IMR-90 (cell line): ENCODE measurements at regions not wholly inside any gene's neighbourhood (a gene's known extent, or its start where the extent isn't known, plus 50 kb on each side); places are given as distances from the start of the nearest gene placed in this dataset.

Source experiments
- ATAC-seq: fragments of 200-7000 bp; cut with Tn5 transposase; 2 replicates; pipeline ENCODE4 v1.9.1; 2020; ENCODE audit warnings: low read depth, mild to moderate bottlenecking, moderate library complexity
- BruUV-seq: library from RNA; stranded (reverse); fragments of 400-500 nt; replicated peaks from 2 replicates; lab custom pipeline; 2021; lab: Mats Ljungman, UMichigan
- CTCF ChIA-PET: fragments of 300-600 bp; formaldehyde crosslinking; extraction: SDS; loops from one replicate; lab custom pipeline; 2021; ENCODE audit warnings: antibody characterized with exemption; lab: Yijun Ruan, JAX
- POLR2A ChIA-PET: fragments of 300-600 bp; sonication (Branson Sonifier 250); formaldehyde crosslinking; loops from one replicate; lab custom pipeline; 2022; ENCODE audit warnings: antibody characterized with exemption; ENCODE audit not compliant: unreplicated experiment; lab: Charles Lee
- DNase-seq: peaks from one replicate; pipeline ENCODE4 v3.0.0; 2013
- H2AFZ ChIP-seq: replicated peaks from 2 replicates; pipeline ENCODE3; 2013; ENCODE audit warnings: low read length, mild to moderate bottlenecking; ENCODE audit not compliant: poor library complexity
- H2AK5ac ChIP-seq: 2 replicates; pipeline ENCODE4 v1.6.1; 2013; ENCODE audit warnings: low read depth, low read length, inconsistent platforms
- H2AK9ac ChIP-seq: replicated peaks from 2 replicates; pipeline ENCODE3; 2013; ENCODE audit warnings: mild to moderate bottlenecking, low read depth, low read length, moderate library complexity; ENCODE audit not compliant: poor library complexity
- H2BK120ac ChIP-seq: 2 replicates; pipeline ENCODE4 v1.6.1; 2013; ENCODE audit warnings: low read depth, low read length, inconsistent platforms
- H2BK15ac ChIP-seq: 3 replicates; pipeline ENCODE4 v1.6.1; 2013; ENCODE audit warnings: low read depth, low read length, inconsistent platforms
- H2BK20ac ChIP-seq: 2 replicates; pipeline ENCODE4 v1.6.1; 2013; ENCODE audit warnings: low read depth, mild to moderate bottlenecking, inconsistent platforms, low read length, moderate library complexity
- H2BK5ac ChIP-seq: 2 replicates; pipeline ENCODE4 v1.6.1; 2013; ENCODE audit warnings: mild to moderate bottlenecking, low read depth, low read length, inconsistent platforms; ENCODE audit not compliant: poor library complexity, severe bottlenecking
- H3K14ac ChIP-seq: replicated peaks from 2 replicates; pipeline ENCODE4 v1.6.1; 2013; ENCODE audit warnings: low read depth, low read length, inconsistent platforms
- H3K18ac ChIP-seq: 2 replicates; pipeline ENCODE4 v1.6.1; 2013; ENCODE audit warnings: low read depth, low read length, control low read depth
- H3K23ac ChIP-seq: 2 replicates; pipeline ENCODE4 v1.6.1; 2013; ENCODE audit warnings: low read depth, low read length, inconsistent platforms
- H3K27ac ChIP-seq: 2 replicates; pipeline ENCODE4 v1.5.1; 2013; ENCODE audit warnings: mild to moderate bottlenecking, control low read depth, low read length; ENCODE audit not compliant: insufficient read depth
- H3K27me3 ChIP-seq: 2 replicates; pipeline ENCODE4 v1.6.1; 2013; ENCODE audit warnings: low read length; ENCODE audit not compliant: control insufficient read depth, insufficient read depth
- H3K36me3 ChIP-seq: 2 replicates; pipeline ENCODE4 v1.6.1; 2013; ENCODE audit warnings: low read length, mixed read lengths; ENCODE audit not compliant: control insufficient read depth, insufficient read depth
- H3K4ac ChIP-seq: 2 replicates; pipeline ENCODE4 v1.6.1; 2013; ENCODE audit warnings: low read depth, low read length, inconsistent platforms
- H3K4me1 ChIP-seq: 2 replicates; pipeline ENCODE4 v1.6.1; 2013; ENCODE audit warnings: low read length, mixed read lengths; ENCODE audit not compliant: control insufficient read depth, insufficient read depth
- H3K4me2 ChIP-seq: 2 replicates; pipeline ENCODE4 v1.6.1; 2013; ENCODE audit warnings: low read depth, mild to moderate bottlenecking, control low read depth, low read length, moderate library complexity
- H3K4me3 ChIP-seq: 2 replicates; pipeline ENCODE4 v1.5.1; 2013; ENCODE audit warnings: low read depth, mild to moderate bottlenecking, control low read depth, low read length, moderate library complexity; ENCODE audit not compliant: insufficient read depth
- H3K56ac ChIP-seq: 2 replicates; pipeline ENCODE4 v1.6.1; 2013; ENCODE audit warnings: low read length, inconsistent platforms; ENCODE audit not compliant: insufficient read depth; ENCODE audit errors: extremely low read depth
- H3K79me1 ChIP-seq, 2 experiments: 2 replicates each; pipeline ENCODE4 v1.6.1; 2013; ENCODE audit warnings: low read length in 2 of 2, inconsistent platforms in 1 of 2, low read depth in 1 of 2
- H3K9ac ChIP-seq: 2 replicates; pipeline ENCODE4 v1.6.1; 2013; ENCODE audit warnings: low read depth, low read length, control low read depth
- H3K9me1 ChIP-seq: 2 replicates; pipeline ENCODE4 v1.6.1; 2013; ENCODE audit warnings: low read length, inconsistent platforms; ENCODE audit not compliant: insufficient read depth
- H3K9me3 ChIP-seq: 2 replicates; pipeline ENCODE4 v1.6.1; 2013; ENCODE audit warnings: low read length; ENCODE audit not compliant: control insufficient read depth, insufficient read depth
- H4K20me1 ChIP-seq: 2 replicates; pipeline ENCODE4 v1.6.1; 2013; ENCODE audit warnings: low read length, inconsistent platforms; ENCODE audit not compliant: insufficient read depth
- H4K5ac ChIP-seq: 2 replicates; pipeline ENCODE4 v1.6.1; 2013; ENCODE audit warnings: mild to moderate bottlenecking, low read depth, low read length, control low read depth
- H4K8ac ChIP-seq, 2 experiments: 2 replicates each; pipeline ENCODE4 v1.6.1; 2013; ENCODE audit warnings: low read depth in 2 of 2, low read length in 2 of 2, control low read depth in 1 of 2, inconsistent platforms in 1 of 2
- H4K91ac ChIP-seq: 2 replicates; pipeline ENCODE4 v1.6.1; 2013; ENCODE audit warnings: low read depth, low read length, inconsistent platforms; ENCODE audit not compliant: insufficient read depth
- BHLHE40 ChIP-seq: fragments of 150-350 bp; IDR thresholded peaks from 2 replicates; pipeline ENCODE4 v1.6.1; 2016; ENCODE audit warnings: mild to moderate bottlenecking, low read depth, low read length
- CEBPB ChIP-seq: IDR thresholded peaks from 2 replicates; pipeline ENCODE4 v1.6.1; 2012; ENCODE audit warnings: low read depth, low read length, improper control_type of control experiment
- CHD1 ChIP-seq: IDR thresholded peaks from 2 replicates; pipeline ENCODE4 v1.6.1; 2012; ENCODE audit warnings: low read depth, low read length, improper control_type of control experiment
- CTCF ChIP-seq: conservative IDR thresholded peaks from 2 replicates; pipeline ENCODE4 v1.5.1; 2012; ENCODE audit warnings: mild to moderate bottlenecking, low read depth, low read length, improper control_type of control experiment
- ELK1 ChIP-seq: fragments of 150-350 bp; IDR thresholded peaks from 2 replicates; pipeline ENCODE4 v1.6.1; 2016; ENCODE audit warnings: low read depth, mild to moderate bottlenecking, low read length, moderate library complexity, borderline replicate concordance
- FOS ChIP-seq: fragments of 150-350 bp; IDR thresholded peaks from 2 replicates; pipeline ENCODE4 v1.6.1; 2016; ENCODE audit warnings: low read depth, low read length
- MAFK ChIP-seq: IDR thresholded peaks from 2 replicates; pipeline ENCODE4 v1.6.1; 2012; ENCODE audit warnings: low read depth, low read length, improper control_type of control experiment
- MAZ ChIP-seq: IDR thresholded peaks from 2 replicates; pipeline ENCODE4 v1.6.1; 2012; ENCODE audit warnings: low read depth, mild to moderate bottlenecking, low read length, improper control_type of control experiment, moderate library complexity, borderline replicate concordance
- MXI1 ChIP-seq: IDR thresholded peaks from 2 replicates; pipeline ENCODE4 v1.6.1; 2012; ENCODE audit warnings: low read depth, mild to moderate bottlenecking, low read length, moderate library complexity, borderline replicate concordance
- NFE2L2 ChIP-seq: fragments of 150-350 bp; IDR thresholded peaks from 2 replicates; pipeline ENCODE4 v1.6.1; 2016; ENCODE audit warnings: low read depth, mild to moderate bottlenecking, low read length
- POLR2A ChIP-seq: IDR thresholded peaks from 2 replicates; pipeline ENCODE4 v1.6.1; 2012; ENCODE audit warnings: mild to moderate bottlenecking, low read depth, low read length
- RAD21 ChIP-seq: IDR thresholded peaks from 2 replicates; pipeline ENCODE4 v1.6.1; 2012; ENCODE audit warnings: low read length, improper control_type of control experiment
- RCOR1 ChIP-seq: IDR thresholded peaks from 2 replicates; pipeline ENCODE4 v1.6.1; 2012; ENCODE audit warnings: mild to moderate bottlenecking, low read length, improper control_type of control experiment; ENCODE audit not compliant: insufficient replicate concordance
- RFX5 ChIP-seq: IDR thresholded peaks from 2 replicates; pipeline ENCODE4 v1.8.0; 2012; ENCODE audit warnings: low read depth, mild to moderate bottlenecking, low read length, moderate library complexity
- SMC3 ChIP-seq: fragments of 150-350 bp; IDR thresholded peaks from 2 replicates; pipeline ENCODE4 v1.6.1; 2016; ENCODE audit warnings: low read depth, mild to moderate bottlenecking, antibody characterized with exemption, low read length, moderate library complexity
- USF2 ChIP-seq: fragments of 150-350 bp; IDR thresholded peaks from 2 replicates; pipeline ENCODE4 v1.6.1; 2017; ENCODE audit warnings: mild to moderate bottlenecking, antibody characterized with exemption, low read length, low read depth
- WGBS, 2 experiments: methylation state at CpG; one replicate each; pipeline versions ENCODE4 v1.1.5 to v1.1.7; 2013; ENCODE audit warnings: missing lambda C conversion rate in 2 of 2; ENCODE audit not compliant: insufficient read length in 1 of 2; ENCODE audit errors: extremely low coverage in 2 of 2; 5-methylcytosine and 5-hydroxymethylcytosine counted together
- dilution Hi-C: fragments of 300-500 bp; cut with HindIII; formaldehyde crosslinking; loops from one replicate; pipeline ENCODE4 v1.14.3; 2018; ENCODE audit warnings: low sequenced_read_pairs; ENCODE audit not compliant: unreplicated experiment
- in situ Hi-C: fragments of 300-500 bp; cut with MboI; formaldehyde crosslinking; loops from 3 replicates; pipeline ENCODE4 v1.14.3; 2019; ENCODE audit warnings: low sequenced_read_pairs, inconsistent platforms, mixed read lengths
- intact Hi-C: fragments of 100-400 bp; cut with micrococcal nuclease; formaldehyde crosslinking; loops from 2 replicates; pipeline ENCODE4 v1.10.0; 2022

GRCh38 chr16:86083382-86084002 lies 184.5 kb downstream of the IRF8 start:
- no peaks in the 10 kb centered on the region for H3K27me3 ChIP-seq
- no TSS peak for BruUV-seq
- no peaks in the 10 kb centered on the region for H3K9me3 ChIP-seq
- no peak overlapping the region for H2BK120ac ChIP-seq
- 64% methylated on average over 3 of the region's 8 CpGs; no CpG with 5 or more reads in 1 of the 2 experiments for WGBS, 2 experiments
- TF ChIP-seq NFE2L2 (no peak), SMC3 (no peak), MAFK (no peak), POLR2A (no peak), USF2 (no peak), MAZ (no peak), CTCF (no peak), BHLHE40 (no peak), RFX5 (no peak), FOS (no peak), RAD21 (no peak), ELK1 (no peak), CEBPB (no peak), MXI1 (no peak), RCOR1 (no peak), CHD1 (no peak)
- H3K4me2 ChIP-seq = no peak overlapping the region
- DNase-seq (no peak), ATAC-seq (no peak)
- H3K4me3 ChIP-seq = no peak overlapping the region
- H4K5ac ChIP-seq = no peak overlapping the region
- H3K9me1 ChIP-seq = no peaks in the 10 kb centered on the region
- H3K4ac ChIP-seq = no peak overlapping the region
- H3K18ac ChIP-seq = no peak overlapping the region
- H4K8ac ChIP-seq = no peak overlapping the region
- H2AFZ ChIP-seq = peak overlapping the region; percentile 3
- no peak overlapping the region for H3K14ac ChIP-seq
- intact Hi-C loops = no loop called here
- ChIA-PET POLR2A (no interaction called here), CTCF (interaction anchor here (0.5 kb wide), 1 partner anchor 217 kb away, joined by 3 read pairs; no protein-coding TSS in a partner anchor)
- H3K36me3 ChIP-seq = no peaks in the 10 kb centered on the region
- H2BK5ac ChIP-seq = no peak overlapping the region
- peaks cover 2% of the 10 kb centered on the region; the same call in 1 of the 2 replicates for H3K4me1 ChIP-seq
- in situ Hi-C loops = no loop called here
- H3K56ac ChIP-seq = no peak overlapping the region
- H2BK20ac ChIP-seq = no peak overlapping the region
- H3K27ac ChIP-seq = no peak overlapping the region
- H3K79me1 ChIP-seq = no peaks in the 10 kb centered on the region
- no peak overlapping the region for H3K23ac ChIP-seq
- 0 out of 2 replicates have a peak overlapping the region, but pooled peaks have one; percentile 0 for H2AK5ac ChIP-seq
- H2AK9ac ChIP-seq = peak overlapping the region; percentile 7
- dilution Hi-C loops = no loop called here
- no peak overlapping the region for H2BK15ac ChIP-seq
- H3K9ac ChIP-seq = no peak overlapping the region
- no peaks in the 10 kb centered on the region for H4K20me1 ChIP-seq
- H4K91ac ChIP-seq = no peak overlapping the region
